ENCODE measurements at regions not wholly inside any gene's neighbourhood (a gene's known extent, or its start where the extent isn't known, plus 50 kb on each side); places are given as distances from the start of the nearest gene placed in this dataset.

GRCh38 chr4:123913598-123913997, 517.0 kb downstream of the SPRY1 start:
- no peak for TF ChIP-seq CTCF (IDR thresholded peaks at IDR 0.05; ENCODE audit: insufficient read depth, low read depth, low read length, missing control alignments)
- no peak overlapping the region for H3K4me3 ChIP-seq (ENCODE audit: low read depth, low read length)
- no peak for DNase-seq (ENCODE audit: low read depth)

GRCh38 chr4:123916821-123917220, 520.2 kb downstream of the SPRY1 start:
- DNase-seq (ENCODE audit: low read depth), result no peak
- no peak overlapping the region for H3K4me3 ChIP-seq (ENCODE audit: low read depth, low read length)
- no peak for TF ChIP-seq CTCF (IDR thresholded peaks at IDR 0.05; ENCODE audit: insufficient read depth, low read depth, low read length, missing control alignments)

- no peak overlapping the region for H3K4me3 ChIP-seq (ENCODE audit: low read depth, low read length)
- no peak for DNase-seq (ENCODE audit: low read depth)
- no peak for TF ChIP-seq CTCF (IDR thresholded peaks at IDR 0.05; ENCODE audit: insufficient read depth, low read depth, low read length, missing control alignments)
Observed at GRCh38 chr4:123919576-123920098, 523.0 kb downstream of the SPRY1 start.

- TF ChIP-seq CTCF (IDR thresholded peaks at IDR 0.05; ENCODE audit: insufficient read depth, low read depth, low read length, missing control alignments), result no peak
- no peak for DNase-seq (ENCODE audit: low read depth)
- H3K4me3 ChIP-seq (ENCODE audit: low read depth, low read length), result no peak overlapping the region
Observed at GRCh38 chr4:123921339-123921738, 524.7 kb downstream of the SPRY1 start.

GRCh38 chr4:123922847-123923246, 526.3 kb downstream of the SPRY1 start:
- H3K4me3 ChIP-seq (ENCODE audit: low read depth, low read length), result no peak overlapping the region
- no peak for TF ChIP-seq CTCF (IDR thresholded peaks at IDR 0.05; ENCODE audit: insufficient read depth, low read depth, low read length, missing control alignments)
- DNase-seq (ENCODE audit: low read depth), result no peak

GRCh38 chr4:123924536-123924935, 527.9 kb downstream of the SPRY1 start:
- no peak for DNase-seq (ENCODE audit: low read depth)
- no peak for TF ChIP-seq CTCF (IDR thresholded peaks at IDR 0.05; ENCODE audit: insufficient read depth, low read depth, low read length, missing control alignments)
- no peak overlapping the region for H3K4me3 ChIP-seq (ENCODE audit: low read depth, low read length)

- no peak overlapping the region for H3K4me3 ChIP-seq (ENCODE audit: low read depth, low read length)
- no peak for TF ChIP-seq CTCF (IDR thresholded peaks at IDR 0.05; ENCODE audit: insufficient read depth, low read depth, low read length, missing control alignments)
- no peak for DNase-seq (ENCODE audit: low read depth)
Observed at GRCh38 chr4:123929565-123929964, 533.0 kb downstream of the SPRY1 start.

Measured in GM12865 (cell line).